HCT116 (cell line): ENCODE measurements at regions not wholly inside any gene's neighbourhood (a gene's known extent, or its start where the extent isn't known, plus 50 kb on each side); places are given as distances from the start of the nearest gene placed in this dataset.

Experiments
- ATAC-seq: fragments of 200-7000 bp; cut with Tn5 transposase; 2 replicates; pipeline ENCODE4 v1.9.1; 2020; ENCODE audit warnings: mild to moderate bottlenecking, moderate library complexity
- BruUV-seq: library from RNA; stranded (reverse); fragments of 400-500 nt; replicated peaks from 2 replicates; lab custom pipeline; 2021; lab: Mats Ljungman, UMichigan
- CTCF ChIA-PET: fragments of 300-600 bp; sonication (Branson Sonifier 250); formaldehyde crosslinking; loops from one replicate; lab custom pipeline; 2021; ENCODE audit warnings: antibody characterized with exemption; lab: Charles Lee
- POLR2A ChIA-PET: fragments of 300-600, 350-600 bp; sonication (Branson Sonifier 250); formaldehyde crosslinking; loops from one replicate; lab custom pipeline; 2021; ENCODE audit warnings: antibody characterized with exemption; lab: Charles Lee
- RAD21 ChIA-PET, 2 experiments: fragments of 300-600 bp; sonication (Branson Sonifier 250); formaldehyde crosslinking; loops; one replicate each; lab custom pipeline; 2023; ENCODE audit warnings: low total read pairs in 2 of 2; ENCODE audit not compliant: uncharacterized antibody in 2 of 2, unreplicated experiment in 2 of 2, low non-redundant PET in 1 of 2; lab: Charles Lee
- DNase-seq: peaks from one replicate; pipeline ENCODE4 v3.0.0-alpha.2; 2010; ENCODE audit warnings: low read depth, low spot score
- H2AFZ ChIP-seq: fragments of 200-600 bp; shearing (Covaris generic), sonication (generic); 2 replicates; pipeline ENCODE4 v1.6.1; 2017; ENCODE audit warnings: low read depth, mixed run types, mixed read lengths, antibody characterized with exemption, low read length; ENCODE audit not compliant: poor library complexity, severe bottlenecking
- H3K27ac ChIP-seq: 2 replicates; pipeline ENCODE4 v1.5.1; 2012; ENCODE audit warnings: low read depth, low read length
- H3K27me3 ChIP-seq: fragments of 200-600 bp; sonication (generic); 2 replicates; pipeline ENCODE4 v1.6.1; 2016; ENCODE audit warnings: mixed run types, low read length, mixed read lengths; ENCODE audit not compliant: insufficient read depth
- H3K36me3 ChIP-seq, 2 experiments: fragments of 200-500 bp in 1 of 2; fragments of 200-600 bp in 1 of 2; sonication (Bioruptor generic) in 1 of 2; sonication (generic) in 1 of 2; 2 replicates each; pipeline versions ENCODE4 v1.5.1 to v1.6.1; 2014 to 2016; ENCODE audit warnings: low read length in 2 of 2, inconsistent platforms in 1 of 2, mixed read lengths in 1 of 2, mixed run types in 1 of 2; ENCODE audit not compliant: insufficient read depth in 2 of 2, control insufficient read depth in 1 of 2
- H3K4me1 ChIP-seq, 2 experiments: fragments of 200-600 bp in 1 of 2; sonication (generic) in 1 of 2; 2 replicates each; pipeline versions ENCODE4 v1.5.1 to v1.6.1; 2012 to 2017; ENCODE audit warnings: low read length in 2 of 2, inconsistent platforms in 1 of 2, mild to moderate bottlenecking in 1 of 2, mixed read lengths in 1 of 2, mixed run types in 1 of 2, moderate library complexity in 1 of 2; ENCODE audit not compliant: insufficient read depth in 2 of 2, control insufficient read depth in 1 of 2
- H3K4me2 ChIP-seq: fragments of 200-600 bp; sonication (generic); 2 replicates; pipeline ENCODE4 v1.6.1; 2017; ENCODE audit warnings: mixed run types, low read length, mixed read lengths
- H3K4me3 ChIP-seq, 2 experiments: fragments of 200-600 bp in 1 of 2; sonication (generic) in 1 of 2; replicated peaks in 1 of 2; 2 replicates each; pipeline ENCODE4 v1.5.1; 2011 to 2016; ENCODE audit warnings: low read length in 2 of 2, control low read depth in 1 of 2, low read depth in 1 of 2, mild to moderate bottlenecking in 1 of 2, mixed read lengths in 1 of 2, mixed run types in 1 of 2
- H3K79me2 ChIP-seq: fragments of 200-600 bp; sonication (generic); 2 replicates; pipeline ENCODE4 v1.6.1; 2017; ENCODE audit warnings: mild to moderate bottlenecking, mixed run types, low read length, moderate library complexity, mixed read lengths; ENCODE audit not compliant: insufficient read depth
- H3K9ac ChIP-seq: fragments of 200-600 bp; sonication (generic); 2 replicates; pipeline ENCODE4 v1.6.1; 2016; ENCODE audit warnings: low read length, mixed read lengths
- H3K9me2 ChIP-seq: fragments of 200-600 bp; sonication (generic), shearing (Covaris generic); 2 replicates; pipeline ENCODE4 v1.6.1; 2017; ENCODE audit warnings: mixed run types, mild to moderate bottlenecking, moderate library complexity; ENCODE audit not compliant: insufficient read depth
- H3K9me3 ChIP-seq, 2 experiments: fragments of 200-500 bp in 1 of 2; fragments of 200-600 bp in 1 of 2; sonication (Bioruptor generic) in 1 of 2; sonication (generic) in 1 of 2; 2 replicates each; pipeline ENCODE4 v1.6.1; 2014 to 2017; ENCODE audit warnings: low read length in 2 of 2, mixed read lengths in 2 of 2, inconsistent platforms in 1 of 2, low read depth in 1 of 2, mild to moderate bottlenecking in 1 of 2, mixed run types in 1 of 2, moderate library complexity in 1 of 2; ENCODE audit not compliant: control insufficient read depth in 1 of 2, insufficient read depth in 1 of 2
- H4K20me1 ChIP-seq: fragments of 200-600 bp; sonication (generic), shearing (Covaris generic); 2 replicates; pipeline ENCODE4 v1.6.1; 2017; ENCODE audit warnings: mixed run types, mild to moderate bottlenecking, moderate library complexity; ENCODE audit not compliant: insufficient read depth
- CEBPB ChIP-seq: IDR thresholded peaks from 2 replicates; pipeline ENCODE4 v1.6.1; 2012; ENCODE audit warnings: low read depth
- EZH2 ChIP-seq: fragments of 200-600 bp; sonication (generic); IDR thresholded peaks from 2 replicates; pipeline ENCODE4 v1.6.1; 2017; ENCODE audit warnings: antibody characterized with exemption, mixed run types
- POLR2AphosphoS5 ChIP-seq: IDR thresholded peaks from 2 replicates; pipeline ENCODE4 v1.6.1; 2011; ENCODE audit warnings: mild to moderate bottlenecking, low read depth, low read length, moderate library complexity
- SIN3A ChIP-seq: IDR thresholded peaks from 2 replicates; pipeline ENCODE4 v1.6.1; 2012; ENCODE audit warnings: low read depth
- SP1 ChIP-seq: IDR thresholded peaks from 2 replicates; pipeline ENCODE4 v1.6.1; 2012; ENCODE audit warnings: low read depth
- YY1 ChIP-seq: IDR thresholded peaks from 2 replicates; pipeline ENCODE4 v1.6.1; 2011; ENCODE audit warnings: low read length, low read depth, moderate library complexity, mild to moderate bottlenecking; ENCODE audit not compliant: insufficient replicate concordance; ENCODE audit errors: extremely low read depth
- intact Hi-C: fragments of 100-400 bp; cut with micrococcal nuclease; formaldehyde crosslinking; loops from 2 replicates; pipeline ENCODE4 v1.10.0; 2022
- TF ChIP-seq, protein P1 (sequence below): IDR thresholded peaks from 2 replicates; pipeline ENCODE4 v1.6.1; 2011; ENCODE audit warnings: mild to moderate bottlenecking, low read length, moderate library complexity; ENCODE audit not compliant: insufficient replicate concordance; ENCODE audit errors: extremely low read depth
- TF ChIP-seq, protein P2 (sequence below), 3 experiments: fragments of 200-600 bp in 1 of 3; sonication (generic) in 1 of 3; IDR thresholded peaks in 2 of 3; conservative IDR thresholded peaks in 1 of 3; 2 replicates each; pipeline ENCODE4 v1.5.1; 2012 to 2017; ENCODE audit warnings: low read depth in 2 of 3, low read length in 2 of 3, antibody characterized with exemption in 1 of 3, borderline replicate concordance in 1 of 3, control low read depth in 1 of 3, mild to moderate bottlenecking in 1 of 3, mixed read lengths in 1 of 3, mixed run types in 1 of 3, moderate library complexity in 1 of 3; ENCODE audit not compliant: insufficient read depth in 1 of 3

DNA sequence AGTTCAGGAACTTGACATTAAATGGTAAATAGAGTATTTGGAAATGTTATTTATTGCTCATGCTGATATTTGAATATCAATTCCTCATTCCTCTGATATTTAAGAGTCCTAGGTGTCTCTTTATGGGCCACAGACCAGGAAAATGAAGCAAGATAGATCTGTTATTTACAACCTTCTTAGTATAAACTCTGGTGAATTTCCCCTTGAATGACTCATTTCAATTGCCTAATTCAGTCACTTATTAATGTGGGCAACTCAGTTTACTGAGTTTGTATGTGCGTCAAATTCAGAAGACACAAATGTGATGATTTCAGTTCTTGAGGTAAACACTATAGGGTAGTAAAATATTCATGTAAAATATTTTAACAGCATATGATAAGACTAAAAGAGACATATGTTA lies 1404.4 kb upstream of the PRMT6 start:
- RAD21 ChIA-PET = no interaction called here
- ATAC-seq (no peak), DNase-seq (no peak)
- H3K9me3 ChIP-seq = peaks cover 2 to 11% of the 10 kb centered on the region in 2 experiments; a peak in 3 of 4 replicates
- POLR2A ChIA-PET = no interaction called here
- H3K4me2 ChIP-seq = no peak overlapping the region
- intact Hi-C loops = no loop called here
- no peak overlapping the region for H3K9ac ChIP-seq
- no peak overlapping the region for H3K4me3 ChIP-seq
- H3K27me3 ChIP-seq = no peaks in the 10 kb centered on the region
- H3K4me1 ChIP-seq = no peaks in the 10 kb centered on the region
- BruUV-seq = no TSS peak
- H3K9me2 ChIP-seq = no peaks in the 10 kb centered on the region
- TF ChIP-seq, protein P1, sequence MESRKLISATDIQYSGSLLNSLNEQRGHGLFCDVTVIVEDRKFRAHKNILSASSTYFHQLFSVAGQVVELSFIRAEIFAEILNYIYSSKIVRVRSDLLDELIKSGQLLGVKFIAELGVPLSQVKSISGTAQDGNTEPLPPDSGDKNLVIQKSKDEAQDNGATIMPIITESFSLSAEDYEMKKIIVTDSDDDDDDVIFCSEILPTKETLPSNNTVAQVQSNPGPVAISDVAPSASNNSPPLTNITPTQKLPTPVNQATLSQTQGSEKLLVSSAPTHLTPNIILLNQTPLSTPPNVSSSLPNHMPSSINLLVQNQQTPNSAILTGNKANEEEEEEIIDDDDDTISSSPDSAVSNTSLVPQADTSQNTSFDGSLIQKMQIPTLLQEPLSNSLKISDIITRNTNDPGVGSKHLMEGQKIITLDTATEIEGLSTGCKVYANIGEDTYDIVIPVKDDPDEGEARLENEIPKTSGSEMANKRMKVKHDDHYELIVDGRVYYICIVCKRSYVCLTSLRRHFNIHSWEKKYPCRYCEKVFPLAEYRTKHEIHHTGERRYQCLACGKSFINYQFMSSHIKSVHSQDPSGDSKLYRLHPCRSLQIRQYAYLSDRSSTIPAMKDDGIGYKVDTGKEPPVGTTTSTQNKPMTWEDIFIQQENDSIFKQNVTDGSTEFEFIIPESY = no peak
- TF ChIP-seq POLR2AphosphoS5 = no peak
- TF ChIP-seq EZH2 = no peak
- CTCF ChIA-PET = no interaction called here
- no peaks in the 10 kb centered on the region for H3K79me2 ChIP-seq
- no peak overlapping the region for H3K27ac ChIP-seq
- no peaks in the 10 kb centered on the region for H3K36me3 ChIP-seq
- H2AFZ ChIP-seq = no peak overlapping the region
- H4K20me1 ChIP-seq = no peaks in the 10 kb centered on the region

DNA sequence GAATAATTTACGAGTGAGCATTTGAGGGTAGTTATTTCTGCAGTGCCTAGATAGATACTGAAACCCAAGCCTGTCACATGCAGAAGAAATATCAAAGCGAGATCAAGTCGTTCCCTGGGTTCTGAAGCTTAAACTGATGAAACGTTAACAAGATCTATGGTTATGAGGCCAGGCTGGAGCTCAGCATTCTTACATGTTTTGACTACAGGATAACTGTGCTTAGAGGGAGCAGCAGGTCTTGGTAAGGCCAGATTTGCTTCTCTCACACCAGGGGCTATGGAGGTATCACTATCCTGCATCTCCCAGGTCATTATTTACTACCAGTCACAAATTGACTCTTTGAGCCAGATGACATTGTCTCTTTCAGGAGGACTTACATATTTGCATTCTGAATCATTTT lies 1401.4 kb upstream of the PRMT6 start:
- BruUV-seq = no TSS peak
- Histone ChIP-seq H3K79me2 (no peaks in the 10 kb centered on the region), H2AFZ (no peak overlapping the region), H3K9ac (no peak overlapping the region), H3K27me3 (no peaks in the 10 kb centered on the region), H3K9me2 (no peaks in the 10 kb centered on the region), H3K9me3 (peaks cover 4 to 13% of the 10 kb centered on the region in 2 experiments; a peak in 3 of 4 replicates), H4K20me1 (no peaks in the 10 kb centered on the region), H3K4me2 (no peak overlapping the region), H3K36me3 (no peaks in the 10 kb centered on the region), H3K4me1 (no peaks in the 10 kb centered on the region), H3K27ac (no peak overlapping the region), H3K4me3 (no peak overlapping the region)
- ATAC-seq (no peak), DNase-seq (no peak)
- ChIA-PET POLR2A (no interaction called here), RAD21 (no interaction called here), CTCF (no interaction called here)
- intact Hi-C loops = no loop called here
- TF ChIP-seq CEBPB = no peak
- TF ChIP-seq SP1 = no peak
- TF ChIP-seq, protein P2, sequence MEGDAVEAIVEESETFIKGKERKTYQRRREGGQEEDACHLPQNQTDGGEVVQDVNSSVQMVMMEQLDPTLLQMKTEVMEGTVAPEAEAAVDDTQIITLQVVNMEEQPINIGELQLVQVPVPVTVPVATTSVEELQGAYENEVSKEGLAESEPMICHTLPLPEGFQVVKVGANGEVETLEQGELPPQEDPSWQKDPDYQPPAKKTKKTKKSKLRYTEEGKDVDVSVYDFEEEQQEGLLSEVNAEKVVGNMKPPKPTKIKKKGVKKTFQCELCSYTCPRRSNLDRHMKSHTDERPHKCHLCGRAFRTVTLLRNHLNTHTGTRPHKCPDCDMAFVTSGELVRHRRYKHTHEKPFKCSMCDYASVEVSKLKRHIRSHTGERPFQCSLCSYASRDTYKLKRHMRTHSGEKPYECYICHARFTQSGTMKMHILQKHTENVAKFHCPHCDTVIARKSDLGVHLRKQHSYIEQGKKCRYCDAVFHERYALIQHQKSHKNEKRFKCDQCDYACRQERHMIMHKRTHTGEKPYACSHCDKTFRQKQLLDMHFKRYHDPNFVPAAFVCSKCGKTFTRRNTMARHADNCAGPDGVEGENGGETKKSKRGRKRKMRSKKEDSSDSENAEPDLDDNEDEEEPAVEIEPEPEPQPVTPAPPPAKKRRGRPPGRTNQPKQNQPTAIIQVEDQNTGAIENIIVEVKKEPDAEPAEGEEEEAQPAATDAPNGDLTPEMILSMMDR (IDR thresholded peaks at IDR 0.05 in 2 of 3, conservative IDR thresholded peaks at IDR 0.05 in 1 of 3; ENCODE audit: borderline replicate concordance in 1 of 3, insufficient read depth in 1 of 3, low read depth in 2 of 3, low read length in 2 of 3) = no peak
- no peak for TF ChIP-seq YY1
- TF ChIP-seq SIN3A = no peak
